ENCODE measurements at regions not wholly inside any gene's neighbourhood (a gene's known extent, or its start where the extent isn't known, plus 50 kb on each side); places are given as distances from the start of the nearest gene placed in this dataset.

- no peak for TF ChIP-seq CTCF (conservative IDR thresholded peaks at IDR 0.05; ENCODE audit: low read depth, low read length)
- DNase-seq (ENCODE audit: low read depth) = no peak
- no peak overlapping the region for H3K4me3 ChIP-seq (ENCODE audit: low read depth, low read length)
Measured at GRCh38 chr6:105476978-105477377, 74.1 kb upstream of the PREP start.

- TF ChIP-seq CTCF (conservative IDR thresholded peaks at IDR 0.05; ENCODE audit: low read depth, low read length) = no peak
- no peak overlapping the region for H3K4me3 ChIP-seq (ENCODE audit: low read depth, low read length)
- peak; percentile 27 for DNase-seq (ENCODE audit: low read depth)
Measured at GRCh38 chr6:105474234-105474633, 71.4 kb upstream of the PREP start.

- H3K4me3 ChIP-seq (ENCODE audit: low read depth, low read length) = no peak overlapping the region
- no peak for DNase-seq (ENCODE audit: low read depth)
- TF ChIP-seq CTCF (conservative IDR thresholded peaks at IDR 0.05; ENCODE audit: low read depth, low read length) = no peak
Measured at GRCh38 chr6:105469946-105470345, 67.1 kb upstream of the PREP start.

- DNase-seq (ENCODE audit: low read depth) = no peak
- H3K4me3 ChIP-seq (ENCODE audit: low read depth, low read length) = no peak overlapping the region
- TF ChIP-seq CTCF (conservative IDR thresholded peaks at IDR 0.05; ENCODE audit: low read depth, low read length) = no peak
Measured at GRCh38 chr6:105468850-105469249, 66.0 kb upstream of the PREP start.

GRCh38 chr6:105460860-105461259 lies 58.0 kb upstream of the PREP start:
- no peak for DNase-seq (ENCODE audit: low read depth)
- H3K4me3 ChIP-seq (ENCODE audit: low read depth, low read length) = no peak overlapping the region
- no peak for TF ChIP-seq CTCF (conservative IDR thresholded peaks at IDR 0.05; ENCODE audit: low read depth, low read length)

- no peak for TF ChIP-seq CTCF (conservative IDR thresholded peaks at IDR 0.05; ENCODE audit: low read depth, low read length)
- no peak overlapping the region for H3K4me3 ChIP-seq (ENCODE audit: low read depth, low read length)
- peak; percentile 26 for DNase-seq (ENCODE audit: low read depth)
Measured at GRCh38 chr6:105459864-105460263, 57.0 kb upstream of the PREP start.

GRCh38 chr6:105459049-105459448 lies 56.2 kb upstream of the PREP start:
- H3K4me3 ChIP-seq (ENCODE audit: low read depth, low read length) = no peak overlapping the region
- DNase-seq (ENCODE audit: low read depth) = no peak
- no peak for TF ChIP-seq CTCF (conservative IDR thresholded peaks at IDR 0.05; ENCODE audit: low read depth, low read length)

Measured in choroid plexus epithelial cell (primary cell).